ENCODE measurements at regions not wholly inside any gene's neighbourhood (a gene's known extent, or its start where the extent isn't known, plus 50 kb on each side); places are given as distances from the start of the nearest gene placed in this dataset.
A peak's percentile ranks its signal among the peaks of the same experiment; 100 is the strongest.

DNA sequence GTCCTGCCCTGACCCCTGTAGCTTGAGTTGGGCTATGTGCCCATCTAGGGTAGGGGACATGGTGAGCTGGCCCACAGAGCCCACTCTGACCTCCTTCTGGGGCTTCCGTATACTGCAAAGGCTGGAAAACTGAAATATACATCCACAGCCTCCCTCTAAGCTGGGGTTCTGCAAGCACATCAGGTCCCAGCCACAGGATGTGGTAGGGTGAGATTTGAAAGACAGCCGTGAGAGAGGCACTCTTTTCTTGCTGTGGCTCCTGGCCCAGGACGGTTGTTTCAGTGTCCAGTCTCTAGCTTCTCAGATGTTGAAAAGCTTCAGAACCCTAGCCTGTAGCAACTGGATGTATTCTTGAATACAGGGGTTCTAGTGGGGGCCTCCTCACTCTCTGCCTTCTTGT lies 60.1 kb upstream of the ADRB1 start:
- no peak for TF ChIP-seq Cebpa-rat (IDR thresholded peaks at IDR 0.05)
- Histone ChIP-seq H3K27me3 (no peaks in the 10 kb centered on the region), H3K4me2 (peak overlapping the region; percentile 63 to 89 (median 76))

DNA sequence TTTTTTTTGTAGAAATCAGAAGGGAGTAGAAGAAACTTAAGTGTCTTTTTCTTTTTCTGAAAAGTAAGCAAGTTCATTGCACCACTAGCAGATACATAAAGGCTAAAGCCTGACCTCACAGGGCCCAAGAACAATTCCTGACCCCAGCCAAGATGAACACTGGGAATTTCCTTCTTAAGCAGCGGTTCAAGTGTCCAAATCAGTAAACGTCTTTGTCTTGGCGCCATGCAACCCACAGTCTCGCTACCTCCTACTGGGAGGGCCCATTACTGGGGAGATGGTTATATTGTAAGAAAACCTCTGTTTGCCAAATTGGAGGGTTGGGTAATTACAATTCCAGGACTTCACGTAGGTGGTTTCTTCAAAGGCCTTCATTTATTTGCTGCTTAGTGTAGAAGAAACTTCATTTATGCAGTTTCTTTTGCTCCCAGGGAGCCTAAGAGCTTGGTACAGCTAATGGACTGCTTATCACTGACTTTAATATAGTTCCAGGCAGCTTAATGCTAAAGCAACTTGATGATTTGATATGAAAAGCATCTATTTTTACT lies 58.3 kb upstream of the ADRB1 start:
- H3K9ac ChIP-seq: no peak overlapping the region
- TF ChIP-seq Cebpa-rat (IDR thresholded peaks at IDR 0.05): no peak
- peaks cover 22 to 38% (median 32%) of the 10 kb centered on the region in 10 experiments for H3K4me1 ChIP-seq
- no peak overlapping the region for H3K27ac ChIP-seq
- H3K27me3 ChIP-seq: no peaks in the 10 kb centered on the region
- no peak overlapping the region for H3K4me2 ChIP-seq
- H3K36me3 ChIP-seq: no peaks in the 10 kb centered on the region
- H3K9me3 ChIP-seq (replicated peaks in 1 of 11): peaks cover 8 to 30% (median 19%) of the 10 kb centered on the region in 11 experiments; a peak in 21 of 22 replicates
- no peaks in the 10 kb centered on the region for H4K20me1 ChIP-seq
- H3K4me3 ChIP-seq: no peak overlapping the region

More for the DNA sequence above, 60.1 kb upstream of the ADRB1 start:
- Histone ChIP-seq H4K20me1 (no peaks in the 10 kb centered on the region), H3K27ac (peak overlapping the region in 8 of 11 experiments; percentile 7 to 62 (median 42); a peak in 10 of 22 replicates), H3K4me3 (no peak overlapping the region), H3K9ac (peak overlapping the region in 1 of 11 experiments; percentile 54; a peak in 1 of 22 replicates), H3K4me1 (peaks cover 22 to 38% (median 32%) of the 10 kb centered on the region in 10 experiments), H3K9me3 (replicated peaks in 1 of 11) (peaks cover 8 to 30% (median 19%) of the 10 kb centered on the region in 11 experiments; a peak in 21 of 22 replicates), H3K36me3 (no peaks in the 10 kb centered on the region)

DNA sequence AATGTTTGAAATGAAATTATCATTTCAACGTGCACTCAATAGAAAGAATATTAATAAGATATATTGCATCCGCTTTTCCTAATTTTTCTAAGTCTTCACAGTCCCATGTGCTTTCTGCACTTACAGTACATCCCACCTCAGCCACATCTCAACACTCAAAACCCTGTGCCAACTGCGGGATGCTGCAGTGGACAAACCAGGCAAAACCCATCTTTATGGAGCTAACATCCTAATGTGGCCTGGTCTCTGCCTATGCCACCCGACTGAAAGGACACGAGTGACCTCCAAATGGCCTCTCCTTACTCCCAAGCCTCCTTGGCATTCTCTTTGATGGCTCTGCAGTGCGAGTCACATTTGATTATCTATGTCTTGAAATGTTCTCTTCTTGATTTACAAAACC lies 57.4 kb upstream of the ADRB1 start:
- H3K4me3 ChIP-seq: no peak overlapping the region
- no peak overlapping the region for H3K27ac ChIP-seq
- no peak for TF ChIP-seq Cebpa-rat (IDR thresholded peaks at IDR 0.05)
- peaks cover 24 to 48% (median 39%) of the 10 kb centered on the region in 10 experiments for H3K4me1 ChIP-seq
- H3K9me3 ChIP-seq (replicated peaks in 1 of 11): peaks cover 8 to 23% (median 19%) of the 10 kb centered on the region in 11 experiments; a peak in 21 of 22 replicates
- no peaks in the 10 kb centered on the region for H3K36me3 ChIP-seq
- no peak overlapping the region for H3K4me2 ChIP-seq
- H3K27me3 ChIP-seq: no peaks in the 10 kb centered on the region
- H3K9ac ChIP-seq: no peak overlapping the region
- no peaks in the 10 kb centered on the region for H4K20me1 ChIP-seq

DNA sequence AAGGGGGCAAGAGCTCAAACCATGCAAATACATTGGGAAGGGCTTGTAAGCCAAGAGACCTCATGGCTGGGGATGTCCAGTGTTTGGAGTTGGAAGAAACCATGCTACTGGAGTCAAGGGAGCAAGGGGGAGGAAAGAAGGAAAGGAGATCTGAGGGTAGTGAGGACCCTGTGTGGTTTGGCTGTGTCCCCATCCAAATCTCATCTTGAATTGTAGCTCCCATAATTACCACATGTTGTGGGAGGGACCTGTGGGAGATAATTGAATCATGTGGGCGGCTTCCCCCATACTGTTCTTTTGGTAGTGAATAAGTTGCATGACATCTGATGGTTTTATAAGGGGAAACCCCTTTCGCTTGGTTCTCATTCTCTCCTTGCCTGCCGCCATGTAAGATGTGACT lies 56.5 kb upstream of the ADRB1 start:
- Histone ChIP-seq H3K4me1 (peaks cover 19 to 51% (median 38%) of the 10 kb centered on the region in 10 experiments), H3K36me3 (no peaks in the 10 kb centered on the region), H4K20me1 (no peaks in the 10 kb centered on the region), H3K9ac (no peak overlapping the region), H3K27ac (no peak overlapping the region), H3K9me3 (replicated peaks in 1 of 11) (peaks cover 8 to 23% (median 18%) of the 10 kb centered on the region in 11 experiments; a peak in 21 of 22 replicates), H3K27me3 (no peaks in the 10 kb centered on the region), H3K4me2 (peak overlapping the region in 6 of 11 experiments; percentile 46 to 69 (median 58); a peak in 7 of 22 replicates), H3K4me3 (peak overlapping the region in 1 of 10 experiments; percentile 14; a peak in 1 of 20 replicates)
- no peak for TF ChIP-seq Cebpa-rat (IDR thresholded peaks at IDR 0.05)

DNA sequence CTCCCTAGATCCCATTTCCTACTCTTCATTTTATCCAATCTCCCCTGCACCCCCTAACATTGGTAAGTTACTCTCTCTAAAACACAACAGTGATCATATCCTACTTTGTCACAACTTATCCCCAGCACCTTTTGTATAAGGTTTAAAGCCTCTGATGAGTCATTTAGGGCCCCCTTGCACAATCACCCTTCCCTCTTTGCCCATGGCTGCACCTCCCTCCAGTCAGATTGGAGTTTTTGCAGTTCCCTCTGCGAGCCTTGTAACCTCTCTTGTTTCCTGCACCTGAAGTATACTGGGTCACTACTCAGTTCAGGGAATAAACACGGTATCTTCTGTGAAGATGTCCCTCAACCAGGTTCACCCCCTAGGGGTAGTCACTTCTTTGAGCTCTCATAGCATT lies 55.9 kb upstream of the ADRB1 start:
- peak; percentile 75 to 98 (median 90); a peak in 21 of 22 replicates for TF ChIP-seq Cebpa-rat (IDR thresholded peaks at IDR 0.05)
- H3K36me3 ChIP-seq: no peaks in the 10 kb centered on the region
- H3K4me1 ChIP-seq: peaks cover 18 to 51% (median 37%) of the 10 kb centered on the region in 10 experiments
- H3K27me3 ChIP-seq: no peaks in the 10 kb centered on the region
- H3K9me3 ChIP-seq (replicated peaks in 1 of 11): peaks cover 8 to 23% (median 18%) of the 10 kb centered on the region in 11 experiments; a peak in 21 of 22 replicates
- no peaks in the 10 kb centered on the region for H4K20me1 ChIP-seq
- H3K4me2 ChIP-seq: peak overlapping the region in 7 of 11 experiments; percentile 10 to 69 (median 58); a peak in 12 of 22 replicates
- no peak overlapping the region for H3K27ac ChIP-seq
- H3K4me3 ChIP-seq: peak overlapping the region in 1 of 10 experiments; percentile 14; a peak in 1 of 20 replicates
- H3K9ac ChIP-seq: no peak overlapping the region

DNA sequence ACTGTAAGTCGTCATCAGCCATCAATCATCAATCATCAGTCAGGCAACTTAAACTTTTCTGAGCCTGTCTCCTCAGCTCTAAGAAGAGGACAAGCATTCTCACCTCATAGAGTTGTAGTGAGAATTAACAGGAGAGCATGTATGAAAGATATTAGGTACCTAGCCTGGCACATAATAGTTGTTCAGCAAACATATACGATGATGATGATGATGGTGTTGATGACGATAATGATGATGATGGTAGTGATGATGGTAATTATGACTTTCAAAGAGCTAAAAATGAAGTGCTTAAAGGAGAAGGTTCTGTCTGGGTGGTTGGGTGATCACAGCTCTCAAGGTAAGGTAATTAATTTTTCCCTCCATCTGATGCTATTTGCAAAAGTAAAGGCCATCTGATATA lies 55.1 kb upstream of the ADRB1 start:
- peaks cover 18 to 51% (median 37%) of the 10 kb centered on the region in 10 experiments for H3K4me1 ChIP-seq
- H3K4me3 ChIP-seq: no peak overlapping the region
- H3K9me3 ChIP-seq (replicated peaks in 1 of 11): peaks cover 8 to 23% (median 18%) of the 10 kb centered on the region in 11 experiments; a peak in 21 of 22 replicates
- no peaks in the 10 kb centered on the region for H4K20me1 ChIP-seq
- TF ChIP-seq Cebpa-rat (IDR thresholded peaks at IDR 0.05): no peak
- no peak overlapping the region for H3K9ac ChIP-seq
- peak overlapping the region in 2 of 11 experiments; percentile 59 to 63; a peak in 2 of 22 replicates for H3K4me2 ChIP-seq
- no peak overlapping the region for H3K27ac ChIP-seq
- no peaks in the 10 kb centered on the region for H3K36me3 ChIP-seq
- H3K27me3 ChIP-seq: no peaks in the 10 kb centered on the region

DNA sequence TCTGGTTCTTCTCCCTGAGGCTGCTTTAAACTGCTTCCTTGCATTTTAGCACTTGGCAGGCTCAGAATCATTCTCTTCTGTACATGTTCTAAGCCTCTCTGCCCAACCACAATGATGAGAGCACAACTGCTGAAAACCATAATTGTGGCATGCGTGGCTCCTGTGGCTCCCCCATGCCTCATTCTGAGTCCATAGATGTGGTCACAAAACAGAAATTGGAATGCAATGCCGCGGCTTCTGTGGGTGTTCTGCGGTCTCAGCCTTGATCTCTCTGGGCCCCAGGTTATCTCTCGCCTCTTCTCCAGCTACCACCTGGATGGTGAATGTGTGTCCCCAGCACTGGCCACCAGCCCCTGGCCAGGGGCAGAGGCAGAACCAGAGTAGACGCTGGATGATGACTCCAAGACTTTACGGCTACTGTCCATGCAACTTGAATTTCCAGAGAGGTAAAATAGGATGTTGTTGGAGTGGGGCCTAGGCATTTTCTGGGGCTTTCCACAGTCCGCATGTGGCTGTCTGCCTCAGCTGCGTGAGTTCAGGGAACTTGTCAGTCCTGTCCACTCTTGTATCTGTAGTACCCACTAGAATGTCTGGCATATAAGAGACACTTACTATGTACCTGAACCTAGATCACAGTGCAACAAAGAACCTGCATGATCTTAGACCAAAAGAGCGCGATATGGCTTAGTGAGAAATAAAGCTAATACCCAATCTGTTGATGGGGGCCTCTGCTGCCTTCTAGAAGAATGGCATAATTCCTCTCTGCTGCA lies 52.4 kb upstream of the ADRB1 start:
- Histone ChIP-seq H3K9me3 (replicated peaks in 1 of 11) (peaks cover 8 to 20% (median 17%) of the 10 kb centered on the region in 11 experiments; a peak in 21 of 22 replicates), H3K4me3 (no peak overlapping the region), H3K36me3 (no peaks in the 10 kb centered on the region), H3K4me2 (peak overlapping the region in 7 of 11 experiments; percentile 1 to 90 (median 86); a peak in 10 of 22 replicates), H3K27me3 (no peaks in the 10 kb centered on the region), H4K20me1 (no peaks in the 10 kb centered on the region), H3K27ac (no peak overlapping the region), H3K9ac (no peak overlapping the region), H3K4me1 (peaks cover 26 to 76% (median 46%) of the 10 kb centered on the region in 10 experiments)
- no peak for TF ChIP-seq Cebpa-rat (IDR thresholded peaks at IDR 0.05)

DNA sequence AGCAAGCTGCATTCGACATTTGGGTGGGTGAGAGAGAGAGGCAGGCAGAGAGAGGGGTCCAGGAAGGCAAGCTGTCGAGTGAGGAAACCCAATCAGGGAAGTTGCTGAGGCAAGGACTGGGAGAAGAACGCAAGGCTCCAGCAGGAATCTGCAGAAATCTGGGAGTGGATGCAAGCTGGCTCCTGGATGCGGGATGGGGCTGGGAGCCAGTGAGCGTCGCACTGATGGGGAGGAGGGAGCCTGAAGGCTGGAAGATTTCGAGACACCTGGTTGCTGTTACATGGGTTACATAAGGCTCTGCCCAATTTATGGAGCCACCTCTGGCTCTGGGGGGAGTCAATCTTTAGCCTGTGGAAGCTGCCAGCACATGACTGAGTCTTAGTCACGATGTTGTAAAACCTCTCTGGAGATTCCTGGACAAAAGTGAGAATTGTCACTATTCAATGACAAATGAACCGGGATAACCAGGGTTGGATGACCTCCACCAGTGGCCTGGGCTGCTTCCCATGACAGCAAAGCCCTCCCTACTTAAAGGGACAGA lies 51.1 kb upstream of the ADRB1 start:
- Histone ChIP-seq H3K4me2 (peak overlapping the region; percentile 27 to 96 (median 85)), H3K4me3 (no peak overlapping the region), H3K27me3 (no peaks in the 10 kb centered on the region), H3K9ac (peak overlapping the region in 2 of 11 experiments; percentile 52 to 58; a peak in 1 of 22 replicates), H3K27ac (peak overlapping the region in 3 of 11 experiments; percentile 40 to 47 (median 44); a peak in 5 of 22 replicates), H3K36me3 (no peaks in the 10 kb centered on the region), H3K9me3 (replicated peaks in 1 of 11) (peaks cover under 1 to 8% (median 5%) of the 10 kb centered on the region in 11 experiments; a peak in 20 of 22 replicates), H3K4me1 (peaks cover 26 to 83% (median 47%) of the 10 kb centered on the region in 10 experiments), H4K20me1 (no peaks in the 10 kb centered on the region)
- TF ChIP-seq Cebpa-rat (IDR thresholded peaks at IDR 0.05): no peak
